Naive B cell (primary cell): ENCODE measurements at regions not wholly inside any gene's neighbourhood (a gene's known extent, or its start where the extent isn't known, plus 50 kb on each side); places are given as distances from the start of the nearest gene placed in this dataset.
"Not testable (repeated sequence)": the region's sequence is repeated elsewhere in the genome, so short reads cannot be mapped to it uniquely, and the experiment has no call there.

Experiments used
- ATAC-seq, 2 donors: fragments of 150-1000 bp; cut with Tn5 transposase; 2 replicates each; pipeline ENCODE4 v1.10.0; 2021; ENCODE audit warnings: low read depth in 2 of 2, mild to moderate bottlenecking in 2 of 2, moderate library complexity in 2 of 2
- DNase-seq: peaks from one replicate; pipeline ENCODE4 v3.0.0; 2022
- H3K27ac Mint-ChIP-seq, 6 donors: one replicate each; pipeline ENCODE4 v1.8.0; 2020 to 2022; ENCODE audit warnings: mild to moderate bottlenecking in 6 of 6, mixed read lengths in 6 of 6, moderate library complexity in 5 of 6, inconsistent platforms in 2 of 6
- H3K27me3 Mint-ChIP-seq, 3 donors: one replicate each; pipeline ENCODE4 v1.8.0; 2021 to 2022; ENCODE audit warnings: mixed read lengths in 3 of 3, mild to moderate bottlenecking in 1 of 3
- H3K36me3 Mint-ChIP-seq, 2 donors: one replicate each; pipeline ENCODE4 v1.8.0; 2020 to 2022; ENCODE audit warnings: mixed read lengths in 2 of 2, inconsistent platforms in 1 of 2, mild to moderate bottlenecking in 1 of 2
- H3K4me1 Mint-ChIP-seq, 3 donors: one replicate each; pipeline ENCODE4 v1.8.0; 2020 to 2022; ENCODE audit warnings: mixed read lengths in 3 of 3, inconsistent platforms in 1 of 3, mild to moderate bottlenecking in 1 of 3, moderate library complexity in 1 of 3
- H3K4me3 Mint-ChIP-seq, 8 donors: one replicate each; pipeline ENCODE4 v1.8.0; 2020 to 2022; ENCODE audit warnings: mild to moderate bottlenecking in 8 of 8, mixed read lengths in 8 of 8, moderate library complexity in 8 of 8, inconsistent platforms in 2 of 8
- H3K9me3 Mint-ChIP-seq, 7 donors: one replicate each; pipeline ENCODE4 v1.8.0; 2020 to 2022; ENCODE audit warnings: mixed read lengths in 7 of 7, mild to moderate bottlenecking in 5 of 7, inconsistent platforms in 2 of 7, moderate library complexity in 1 of 7

DNA sequence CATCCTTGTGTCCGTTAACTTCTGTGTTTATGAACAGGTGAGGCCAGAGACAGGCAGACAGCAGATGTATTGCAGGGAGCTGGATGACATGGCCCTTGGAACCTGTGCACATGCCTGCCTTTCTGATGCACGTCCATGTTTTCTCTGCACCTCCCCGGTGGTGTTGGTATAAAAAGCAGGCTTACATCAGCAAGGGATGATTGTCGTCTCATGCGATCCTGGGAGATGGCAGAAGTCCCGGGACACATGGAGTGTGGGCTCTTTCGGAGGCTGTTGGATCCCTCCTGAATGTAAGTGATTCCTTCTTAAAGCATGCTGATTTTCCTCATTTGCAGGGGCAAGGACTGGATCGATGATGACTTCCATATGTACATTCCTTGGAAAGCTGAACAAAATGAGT, 134.8 kb downstream of the SNRPN start:
- ATAC-seq (no peak), DNase-seq (no peak)
- H3K36me3 Mint-ChIP-seq: peaks cover 90 to 91% of the 10 kb centered on the region in 2 donors
- H3K4me1 Mint-ChIP-seq: no peaks in the 10 kb centered on the region
- H3K4me3 Mint-ChIP-seq: peak overlapping the region in 1 of 8 donors; percentile 12
- H3K9me3 Mint-ChIP-seq: peaks cover 14 to 97% (median 87%) of the 10 kb centered on the region in 7 donors
- no peak overlapping the region for H3K27ac Mint-ChIP-seq
- H3K27me3 Mint-ChIP-seq: no peaks in the 10 kb centered on the region

DNA sequence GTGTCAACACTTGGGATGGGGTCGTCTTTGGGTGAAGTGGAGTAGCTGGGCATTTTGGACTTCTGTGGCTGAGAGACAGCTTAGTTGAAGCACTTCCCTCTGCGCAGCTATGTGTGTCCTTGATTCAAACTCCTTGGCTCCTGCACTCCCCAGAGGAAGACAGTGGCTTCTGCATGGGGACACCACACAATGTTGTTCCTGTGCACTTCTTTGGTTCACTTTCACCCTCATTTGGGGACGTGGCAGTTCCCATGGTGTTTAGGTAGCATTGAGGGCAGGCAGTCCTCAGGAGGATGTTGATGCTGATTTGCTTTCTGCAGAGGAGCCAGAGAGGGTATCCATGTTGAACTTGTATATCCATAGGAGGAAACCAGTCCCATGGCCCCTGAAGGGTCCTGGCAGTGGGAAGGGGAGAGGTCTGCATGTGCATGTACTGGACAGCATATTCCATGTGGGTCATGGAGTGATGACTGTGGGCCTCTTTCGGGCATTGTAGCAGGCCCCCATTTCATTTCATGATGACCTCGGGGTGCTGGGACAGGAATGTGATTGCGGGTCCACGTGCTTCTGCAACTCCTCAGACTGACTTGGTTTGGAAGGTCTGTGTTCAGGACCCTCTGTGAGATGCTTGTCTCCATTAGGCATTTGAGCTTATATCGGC, 135.4 kb downstream of the SNRPN start:
- peaks cover 16 to 97% (median 85%) of the 10 kb centered on the region in 7 donors for H3K9me3 Mint-ChIP-seq
- peaks cover 90 to 91% of the 10 kb centered on the region in 2 donors for H3K36me3 Mint-ChIP-seq
- ATAC-seq (no peak), DNase-seq (no peak)
- no peaks in the 10 kb centered on the region for H3K4me1 Mint-ChIP-seq
- H3K4me3 Mint-ChIP-seq: peak overlapping the region in 1 of 8 donors; percentile 61
- no peak overlapping the region for H3K27ac Mint-ChIP-seq
- no peaks in the 10 kb centered on the region for H3K27me3 Mint-ChIP-seq

DNA sequence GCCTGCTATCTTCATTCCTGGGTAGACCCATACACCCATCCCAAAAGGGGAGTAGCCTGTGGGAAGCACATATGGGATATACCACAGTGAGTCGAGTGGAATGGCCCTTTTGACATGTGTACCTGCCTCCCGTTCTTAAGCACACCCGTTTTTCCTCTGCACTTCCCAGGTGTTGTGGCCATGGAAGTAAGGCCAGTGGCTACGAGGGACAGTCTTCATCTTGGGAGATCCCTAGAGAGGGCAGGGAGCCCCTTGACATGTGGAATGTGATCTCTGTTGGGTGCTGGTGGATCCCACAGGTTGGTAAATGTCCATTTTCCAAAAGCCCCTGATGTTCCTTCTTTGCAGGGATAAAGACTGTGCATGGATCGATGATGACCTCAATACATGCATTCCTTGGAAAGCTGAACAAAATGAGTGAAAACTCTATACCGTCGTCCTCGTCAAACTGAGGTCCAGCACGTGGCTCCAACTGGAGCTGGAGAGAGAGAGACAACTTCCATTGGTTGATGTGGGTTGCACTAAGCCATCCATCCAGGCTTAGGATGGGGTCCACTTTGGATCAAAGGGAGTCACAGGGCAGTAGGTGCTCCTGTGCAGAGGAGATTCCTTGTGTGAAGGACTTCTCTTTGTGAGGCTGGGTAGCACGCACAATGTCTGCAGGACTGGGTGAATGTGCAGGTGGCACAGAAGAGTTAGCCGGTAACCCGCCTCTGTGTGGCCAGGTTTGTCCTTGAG, 136.8 kb downstream of the SNRPN start:
- H3K9me3 Mint-ChIP-seq: peaks cover 11 to 95% (median 82%) of the 10 kb centered on the region in 7 donors
- no peak for ATAC-seq

DNA sequence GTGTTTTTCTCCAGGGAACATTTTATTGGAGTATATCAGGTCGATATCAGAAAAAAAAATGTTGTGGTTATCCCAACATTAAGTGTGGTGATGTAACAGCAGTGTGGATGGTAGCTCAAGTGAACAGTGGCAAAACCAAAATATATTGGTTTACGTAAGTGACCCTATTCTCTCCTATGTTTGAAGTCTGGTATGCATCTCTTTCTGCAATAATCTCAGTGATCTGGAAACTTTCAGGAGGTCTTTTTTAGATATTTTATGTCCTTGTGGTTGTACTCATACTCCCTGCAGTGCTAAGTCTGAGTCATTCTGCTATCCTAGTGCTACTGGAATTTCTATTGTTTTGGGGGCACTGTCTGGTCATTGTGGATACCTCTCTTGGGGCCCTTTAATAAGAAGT, 137.9 kb downstream of the SNRPN start:
- peaks cover 80 to 85% of the 10 kb centered on the region in 2 donors for H3K36me3 Mint-ChIP-seq
- H3K4me3 Mint-ChIP-seq: peak overlapping the region in 1 of 8 donors; percentile 49
- ATAC-seq (no peak), DNase-seq (no peak)
- H3K27ac Mint-ChIP-seq: no peak overlapping the region
- no peaks in the 10 kb centered on the region for H3K4me1 Mint-ChIP-seq
- H3K27me3 Mint-ChIP-seq: no peaks in the 10 kb centered on the region
- peaks cover 11 to 95% (median 86%) of the 10 kb centered on the region in 7 donors for H3K9me3 Mint-ChIP-seq

More for the DNA sequence above, 136.8 kb downstream of the SNRPN start:
- H3K36me3 Mint-ChIP-seq: peaks cover 85 to 86% of the 10 kb centered on the region in 2 donors
- H3K27ac Mint-ChIP-seq: no peak overlapping the region
- no peak for DNase-seq
- peak overlapping the region in 1 of 8 donors; percentile 49 for H3K4me3 Mint-ChIP-seq
- no peaks in the 10 kb centered on the region for H3K27me3 Mint-ChIP-seq
- no peaks in the 10 kb centered on the region for H3K4me1 Mint-ChIP-seq

DNA sequence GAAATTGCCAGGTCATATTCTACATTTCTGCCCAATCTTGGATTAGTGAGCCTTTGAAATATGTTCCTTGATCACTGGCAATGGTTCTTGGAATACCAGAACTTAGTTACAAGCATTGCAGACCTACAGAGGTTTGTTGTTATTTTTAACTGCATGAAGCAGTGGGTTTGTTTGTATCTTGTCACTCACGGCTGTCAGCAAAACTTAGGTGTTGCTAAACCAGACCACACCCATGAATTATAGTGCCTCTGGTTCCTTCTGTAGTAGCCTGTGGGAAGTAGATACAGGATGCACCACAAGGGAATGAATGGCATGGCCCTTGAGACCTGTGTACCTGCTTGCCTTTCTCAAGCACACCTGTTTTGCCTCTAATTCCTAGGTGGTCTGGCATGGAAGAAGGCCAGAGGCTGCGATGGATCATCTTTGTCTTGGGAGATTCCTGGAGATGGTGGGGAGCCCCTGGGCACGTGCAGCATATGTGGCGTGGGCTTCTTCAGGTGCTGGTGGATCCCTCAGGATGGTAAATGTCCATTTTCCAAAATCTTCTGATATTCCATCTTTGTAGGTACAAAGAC, 138.8 kb downstream of the SNRPN start:
- ATAC-seq: no peak
- peaks cover 11 to 92% (median 82%) of the 10 kb centered on the region in 7 donors for H3K9me3 Mint-ChIP-seq

DNA sequence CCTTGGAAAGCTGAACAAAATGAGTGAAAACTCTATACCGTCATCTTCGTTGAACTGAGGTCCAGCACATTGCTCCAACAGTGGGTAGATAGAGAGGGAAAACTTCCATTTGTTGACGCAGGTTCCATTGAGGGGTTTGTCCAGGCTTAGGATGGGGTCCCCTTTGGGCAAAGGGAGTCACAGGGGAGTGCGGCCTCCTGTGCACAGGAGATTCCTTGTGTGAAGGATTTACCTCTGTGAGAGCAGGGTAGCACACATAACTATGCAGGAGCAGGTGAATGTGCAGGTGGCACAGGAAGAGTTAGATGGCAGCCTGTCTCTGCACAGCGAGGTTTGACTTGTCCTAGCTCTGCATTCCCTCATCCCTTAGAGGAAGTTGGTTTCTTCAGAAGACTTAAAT, 139.3 kb downstream of the SNRPN start:
- Mint-ChIP-seq H3K9me3 (peaks cover 14 to 92% (median 79%) of the 10 kb centered on the region in 7 donors), H3K27ac (no peak overlapping the region), H3K4me1 (no peaks in the 10 kb centered on the region), H3K36me3 (peaks cover 72 to 82% of the 10 kb centered on the region in 2 donors), H3K27me3 (no peaks in the 10 kb centered on the region), H3K4me3 (no peak overlapping the region)
- DNase-seq (no peak), ATAC-seq (no peak)

More for the DNA sequence above, 138.8 kb downstream of the SNRPN start:
- no peak overlapping the region for H3K27ac Mint-ChIP-seq
- DNase-seq: no peak
- no peaks in the 10 kb centered on the region for H3K4me1 Mint-ChIP-seq
- no peaks in the 10 kb centered on the region for H3K27me3 Mint-ChIP-seq
- H3K36me3 Mint-ChIP-seq: peaks cover 72 to 82% of the 10 kb centered on the region in 2 donors
- no peak overlapping the region for H3K4me3 Mint-ChIP-seq

DNA sequence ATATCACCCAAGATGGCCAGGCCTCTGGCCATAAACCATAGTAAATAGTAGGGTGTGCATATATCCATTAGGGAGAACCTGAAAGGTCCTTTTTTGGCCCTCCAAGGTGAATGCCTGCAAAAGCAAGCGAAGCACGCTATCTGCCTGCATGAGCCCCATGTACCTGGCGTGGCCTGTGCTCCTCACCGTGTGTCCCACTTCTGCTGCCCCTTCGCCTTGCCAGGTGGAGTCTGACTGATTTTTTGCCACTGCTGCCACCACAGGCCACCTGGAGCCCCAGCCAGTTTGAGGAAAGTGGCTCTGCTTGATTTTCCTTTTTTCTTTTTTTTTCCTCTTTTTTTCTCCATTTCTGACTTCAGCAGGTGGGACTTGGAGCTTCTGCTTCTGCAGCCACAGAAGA, 139.7 kb downstream of the SNRPN start:
- Mint-ChIP-seq H3K9me3 (peaks cover 15 to 92% (median 77%) of the 10 kb centered on the region in 7 donors), H3K27me3 (no peaks in the 10 kb centered on the region), H3K36me3 (peaks cover 70 to 82% of the 10 kb centered on the region in 2 donors), H3K27ac (no peak overlapping the region), H3K4me3 (no peak overlapping the region), H3K4me1 (no peaks in the 10 kb centered on the region)
- DNase-seq (no peak), ATAC-seq (no peak)

DNA sequence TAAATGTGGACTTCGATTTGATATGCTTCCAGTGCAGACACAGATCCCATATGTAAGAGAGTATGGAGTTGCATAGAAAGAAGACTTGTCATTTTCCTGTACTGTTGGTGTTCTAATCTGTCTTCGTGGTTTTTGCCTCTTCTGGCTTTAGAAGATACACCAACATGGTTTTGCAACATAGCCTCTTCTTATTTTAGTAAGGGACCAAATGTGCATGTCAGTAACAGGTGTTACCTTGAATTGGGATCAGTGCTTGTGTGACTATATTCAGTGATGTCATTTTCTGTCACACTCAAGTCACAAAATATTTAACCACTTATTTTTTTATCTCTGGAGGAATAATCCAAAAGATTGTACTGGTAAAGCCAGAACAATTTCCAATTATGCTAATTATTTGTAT, 140.4 kb downstream of the SNRPN start:
- H3K27me3 Mint-ChIP-seq: no peaks in the 10 kb centered on the region
- H3K4me1 Mint-ChIP-seq: no peaks in the 10 kb centered on the region
- H3K36me3 Mint-ChIP-seq: peaks cover 64 to 76% of the 10 kb centered on the region in 2 donors
- H3K27ac Mint-ChIP-seq: no peak overlapping the region
- H3K9me3 Mint-ChIP-seq: peaks cover 15 to 89% (median 73%) of the 10 kb centered on the region in 7 donors
- no peak overlapping the region for H3K4me3 Mint-ChIP-seq
- ATAC-seq (no peak), DNase-seq (no peak)

DNA sequence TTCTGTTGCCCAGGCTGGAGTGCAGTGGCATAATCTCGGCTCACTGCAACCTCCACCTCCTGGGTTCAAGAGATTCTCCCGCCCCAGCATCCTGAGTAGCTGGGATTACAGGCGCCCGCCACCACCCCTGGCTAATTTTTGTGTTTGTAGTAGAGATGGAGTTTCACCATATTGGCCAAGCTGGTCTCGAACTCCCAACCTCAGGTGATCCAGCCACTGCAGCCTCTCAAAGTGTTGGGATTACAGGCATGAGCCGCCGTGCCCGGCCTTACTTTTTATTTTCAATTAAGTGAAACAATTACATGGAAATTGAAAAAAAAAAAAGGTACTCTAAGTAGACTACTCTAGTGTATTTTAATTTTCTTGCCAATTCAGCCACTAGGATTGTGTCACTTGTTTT, 145.2 kb downstream of the SNRPN start:
- H3K4me1 Mint-ChIP-seq, H3K4me3 Mint-ChIP-seq, H3K27ac Mint-ChIP-seq, ATAC-seq, H3K27me3 Mint-ChIP-seq, DNase-seq: not testable (repeated sequence)
- H3K9me3 Mint-ChIP-seq: peaks cover 5 to 80% (median 58%) of the 10 kb centered on the region in 7 donors
- H3K36me3 Mint-ChIP-seq: peaks cover 33 to 48% of the 10 kb centered on the region in 2 donors

DNA sequence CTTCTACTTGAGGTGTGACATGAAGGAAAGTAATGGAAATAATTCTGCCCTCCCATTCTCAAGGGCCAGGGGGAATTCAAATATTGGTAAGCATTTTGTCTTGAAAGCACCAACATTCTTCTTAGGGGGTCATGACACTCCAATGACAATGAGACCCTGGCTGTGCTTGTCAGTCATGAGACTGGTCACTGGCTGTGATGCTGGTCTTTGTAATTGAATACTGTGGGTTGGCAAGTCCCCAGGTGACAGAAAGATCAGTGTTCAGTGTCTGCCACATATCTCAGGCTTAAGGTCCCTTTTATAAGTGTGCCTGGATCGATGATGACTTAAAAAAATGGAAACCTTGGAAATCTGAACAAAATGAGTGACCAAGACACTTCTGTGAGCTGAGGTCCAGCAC, 151.4 kb downstream of the SNRPN start:
- Mint-ChIP-seq H3K9me3 (peaks cover 3 to 83% (median 67%) of the 10 kb centered on the region in 7 donors), H3K36me3 (peaks cover 55 to 69% of the 10 kb centered on the region in 2 donors), H3K4me1 (no peaks in the 10 kb centered on the region), H3K4me3 (no peak overlapping the region), H3K27ac (no peak overlapping the region), H3K27me3 (no peaks in the 10 kb centered on the region)
- no peak for DNase-seq
- no peak for ATAC-seq

DNA sequence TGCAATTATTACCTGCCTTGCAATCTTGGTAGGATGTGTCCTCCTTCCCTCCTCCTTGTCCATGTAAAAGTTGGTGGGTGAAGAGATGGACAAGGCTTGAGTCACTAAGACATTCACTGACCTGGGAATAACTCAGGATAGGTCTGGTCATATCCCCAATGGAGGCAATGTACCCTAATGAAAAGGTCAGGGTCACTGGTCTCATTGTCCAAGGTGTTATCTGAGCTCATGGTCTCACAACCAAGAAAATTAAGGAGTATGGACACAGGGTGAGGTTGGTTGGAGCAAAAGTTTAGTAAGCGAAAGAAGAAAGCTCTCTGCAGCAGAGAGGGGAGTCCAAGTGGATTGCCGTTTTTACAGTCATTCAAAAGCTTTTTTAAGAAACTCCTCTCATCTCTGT, 179.0 kb downstream of the SNRPN start:
- no peak for DNase-seq
- Mint-ChIP-seq H3K4me1 (no peaks in the 10 kb centered on the region), H3K4me3 (no peak overlapping the region), H3K9me3 (peaks cover 5 to 72% (median 27%) of the 10 kb centered on the region in 7 donors), H3K27me3 (no peaks in the 10 kb centered on the region), H3K36me3 (peaks cover 18 to 22% of the 10 kb centered on the region in 2 donors), H3K27ac (no peak overlapping the region)
- ATAC-seq: no peak

DNA sequence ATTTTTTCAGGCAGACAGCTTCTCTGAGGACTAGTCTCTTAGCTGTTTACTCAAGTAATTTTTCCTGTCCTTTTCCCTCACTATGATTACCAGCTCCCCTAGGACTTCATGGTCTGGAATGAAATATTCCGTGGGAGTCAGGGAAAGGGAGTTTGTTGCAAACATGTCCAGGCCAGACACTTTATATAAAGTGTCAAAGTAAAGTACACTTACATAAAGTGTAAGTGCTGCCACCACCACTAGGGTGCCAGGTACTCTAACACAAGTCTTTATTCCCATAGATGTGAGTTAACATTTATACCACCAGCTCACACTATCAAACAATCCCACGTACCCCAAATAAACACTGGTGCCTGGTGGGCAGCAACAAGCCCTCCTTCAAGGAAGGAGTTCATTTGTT, 179.8 kb downstream of the SNRPN start:
- no peak for DNase-seq
- Mint-ChIP-seq H3K27ac (no peak overlapping the region), H3K9me3 (peaks cover 5 to 67% (median 30%) of the 10 kb centered on the region in 7 donors), H3K36me3 (peaks cover 15 to 17% of the 10 kb centered on the region in 2 donors), H3K4me3 (no peak overlapping the region), H3K27me3 (no peaks in the 10 kb centered on the region), H3K4me1 (no peaks in the 10 kb centered on the region)
- ATAC-seq: no peak

DNA sequence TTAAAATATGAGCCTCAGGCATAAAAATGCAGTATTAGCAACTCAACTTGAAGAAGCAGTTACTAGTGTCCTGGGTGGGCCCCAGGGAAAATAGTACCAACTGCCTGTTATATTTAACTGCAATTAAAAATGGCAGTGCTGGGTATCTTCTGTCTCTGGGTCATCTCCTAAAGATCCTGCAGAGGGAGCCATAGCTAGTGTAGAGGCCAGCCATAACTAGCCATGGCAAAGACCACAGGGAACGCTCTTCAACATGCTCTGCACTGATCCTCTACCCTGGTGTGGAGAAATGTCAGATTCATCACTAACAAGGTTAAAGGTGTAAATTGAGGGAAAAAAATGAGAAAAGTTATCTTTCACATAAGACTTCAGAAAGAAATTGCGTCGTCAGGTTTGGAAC, 181.3 kb downstream of the SNRPN start:
- Mint-ChIP-seq H3K36me3 (peaks cover 7 to 8% of the 10 kb centered on the region in 2 donors), H3K9me3 (peaks cover 7 to 66% (median 27%) of the 10 kb centered on the region in 7 donors), H3K4me3 (no peak overlapping the region), H3K4me1 (no peaks in the 10 kb centered on the region), H3K27me3 (no peaks in the 10 kb centered on the region), H3K27ac (peak overlapping the region in 1 of 6 donors; percentile 52)
- no peak for ATAC-seq
- DNase-seq: no peak
